Sigmoid colon (tissue), 4 donors: ENCODE measurements at regions not wholly inside any gene's neighbourhood (a gene's known extent, or its start where the extent isn't known, plus 50 kb on each side); places are given as distances from the start of the nearest gene placed in this dataset.

Experiments
- CTCF ChIP-seq, 4 experiments: fragments of 450-650 bp in 3 of 4; fragments of 200-600 bp in 1 of 4; IDR thresholded peaks; one replicate each; pipeline ENCODE4 v1.5.1; 2016 to 2019; ENCODE audit warnings: antibody characterized with exemption in 4 of 4, mild to moderate bottlenecking in 3 of 4, moderate library complexity in 2 of 4
- EP300 ChIP-seq, 4 donors: sonication (generic); formaldehyde crosslinking; IDR thresholded peaks; one replicate each; pipeline ENCODE4 v1.6.1; 2017; ENCODE audit warnings: antibody characterized with exemption in 4 of 4
- POLR2A ChIP-seq, 2 donors: fragments of 450-650 bp; IDR thresholded peaks; one replicate each; pipeline ENCODE4 v1.6.1; 2016; ENCODE audit warnings: antibody characterized with exemption in 2 of 2, mild to moderate bottlenecking in 2 of 2, moderate library complexity in 2 of 2
- POLR2AphosphoS5 ChIP-seq, 4 donors: sonication (generic); formaldehyde crosslinking; IDR thresholded peaks; one replicate each; pipeline ENCODE4 v1.6.1; 2017; ENCODE audit warnings: antibody characterized with exemption in 4 of 4

GRCh38 chr14:56471056-56471455 is 108.5 kb upstream of the TMEM260 start:
- TF ChIP-seq CTCF (IDR thresholded peaks at IDR 0.05): no peak
- no peak for TF ChIP-seq POLR2A (IDR thresholded peaks at IDR 0.05)
- TF ChIP-seq EP300 (IDR thresholded peaks at IDR 0.05): no peak
- no peak for TF ChIP-seq POLR2AphosphoS5 (IDR thresholded peaks at IDR 0.05)
